HEK293T (cell line): ENCODE measurements at regions not wholly inside any gene's neighbourhood (a gene's known extent, or its start where the extent isn't known, plus 50 kb on each side); places are given as distances from the start of the nearest gene placed in this dataset.

ENCODE experiments used
- BHLHE40 ChIP-seq: fragments of 450-650 bp; IDR thresholded peaks from 2 replicates; pipeline ENCODE4 v1.6.1; 2016; ENCODE audit warnings: mild to moderate bottlenecking, moderate library complexity, borderline replicate concordance
- CTBP1 ChIP-seq: fragments of 450-650 bp; IDR thresholded peaks from 2 replicates; pipeline ENCODE4 v1.6.1; 2016; ENCODE audit warnings: borderline replicate concordance
- L3MBTL2 ChIP-seq: fragments of 450-650 bp; conservative IDR thresholded peaks from 2 replicates; pipeline ENCODE4 v1.6.1; 2016; ENCODE audit warnings: mild to moderate bottlenecking
- PKNOX1 ChIP-seq: fragments of 450-650 bp; IDR thresholded peaks from 2 replicates; pipeline ENCODE4 v1.6.1; 2016
- SP1 ChIP-seq: fragments of 450-650 bp; IDR thresholded peaks from 2 replicates; pipeline ENCODE4 v1.6.1; 2017

DNA sequence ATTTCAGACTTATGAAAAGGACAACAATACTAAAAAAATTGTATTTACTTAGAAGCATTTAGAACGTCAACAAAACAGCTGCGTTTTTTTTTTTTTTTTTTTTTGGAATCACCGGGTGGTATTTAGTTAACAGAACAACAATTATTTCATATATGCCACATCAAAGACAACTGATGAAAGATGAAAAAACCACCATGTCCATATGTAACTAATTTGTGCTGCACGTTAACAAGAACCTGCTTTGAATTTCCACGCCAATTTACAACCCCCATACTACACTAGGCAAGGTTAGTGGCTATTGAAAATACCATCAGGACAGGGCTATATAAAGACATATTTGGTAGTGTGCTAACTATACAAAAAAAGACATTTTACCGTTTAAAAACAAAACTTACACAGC lies 189.3 kb upstream of the ROBO1 start:
- no peak for TF ChIP-seq L3MBTL2
- no peak for TF ChIP-seq CTBP1
- TF ChIP-seq BHLHE40, result no peak
- TF ChIP-seq SP1, result no peak
- no peak for TF ChIP-seq PKNOX1
